ENCODE measurements at regions not wholly inside any gene's neighbourhood (a gene's known extent, or its start where the extent isn't known, plus 50 kb on each side); places are given as distances from the start of the nearest gene placed in this dataset.

GRCh38 chr4:108361886-108362285 is 193.2 kb upstream of the LEF1 start:
- Mint-ChIP-seq H3K4me1 (ENCODE audit: low read depth) (peaks cover 60% of the 10 kb centered on the region), H3K4me3 (no peak overlapping the region), H3K9me3 (ENCODE audit: low read depth) (no peaks in the 10 kb centered on the region), H3K36me3 (no peaks in the 10 kb centered on the region), H3K27ac (no peak overlapping the region), H3K27me3 (no peaks in the 10 kb centered on the region)

DNA sequence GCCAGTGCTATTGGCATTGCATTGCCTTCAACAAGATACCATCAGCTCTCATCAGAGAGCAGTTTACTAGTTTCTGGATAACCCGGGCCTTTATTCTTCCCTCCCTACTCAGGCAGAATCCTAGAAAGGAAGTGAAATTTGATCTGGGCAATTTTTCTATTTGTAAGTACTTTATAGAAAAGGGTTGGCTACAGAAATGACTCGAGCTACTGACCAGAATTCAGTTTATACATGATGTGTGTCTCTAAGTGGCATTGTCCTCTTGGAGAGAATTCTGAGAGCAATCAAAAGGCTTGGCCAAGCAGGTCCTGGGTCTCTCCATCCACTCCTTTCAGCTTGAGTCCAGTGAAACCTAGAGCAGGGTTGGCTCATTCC is 192.7 kb upstream of the LEF1 start:
- Mint-ChIP-seq H3K4me1 (ENCODE audit: low read depth) (peaks cover 64% of the 10 kb centered on the region), H3K27ac (no peak overlapping the region), H3K36me3 (no peaks in the 10 kb centered on the region), H3K4me3 (no peak overlapping the region), H3K27me3 (no peaks in the 10 kb centered on the region), H3K9me3 (ENCODE audit: low read depth) (no peaks in the 10 kb centered on the region)

DNA sequence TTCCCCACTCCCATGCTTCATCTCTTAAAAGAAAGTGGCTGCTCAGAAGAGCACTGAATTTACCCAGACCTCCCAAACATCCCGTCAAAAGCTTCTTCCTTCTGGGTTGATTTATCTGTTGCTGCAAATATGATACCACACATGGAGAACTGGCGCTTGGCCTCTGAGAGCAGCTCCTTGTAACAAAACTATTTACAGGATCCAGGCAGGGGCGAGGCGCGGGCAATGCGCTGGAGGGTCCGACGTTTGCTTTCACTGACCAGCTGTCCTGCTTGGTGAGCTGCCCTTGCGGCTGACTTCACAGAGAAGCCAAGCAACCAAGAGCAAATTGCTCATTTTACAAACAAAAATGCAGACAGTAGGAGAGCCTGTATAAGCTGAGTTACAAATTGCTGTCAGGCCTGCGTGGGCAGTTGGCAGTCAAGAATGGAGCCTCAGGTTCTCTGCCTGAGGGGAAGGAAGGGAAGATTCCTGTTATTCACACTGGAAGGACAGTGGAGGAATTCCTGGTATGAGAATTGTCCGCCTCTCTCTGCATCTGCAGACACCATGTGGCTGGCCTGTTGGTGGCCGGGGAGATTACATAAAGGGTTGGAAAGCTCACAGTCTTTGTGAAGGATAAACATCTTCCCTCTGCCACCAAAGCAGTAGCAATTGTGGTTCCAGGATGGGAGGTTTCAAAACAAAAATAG is 192.2 kb upstream of the LEF1 start:
- peaks cover 67% of the 10 kb centered on the region for H3K4me1 Mint-ChIP-seq (ENCODE audit: low read depth)

GRCh38 chr4:108359986-108360681 is 191.4 kb upstream of the LEF1 start:
- Mint-ChIP-seq H3K27me3 (no peaks in the 10 kb centered on the region), H3K9me3 (ENCODE audit: low read depth) (no peaks in the 10 kb centered on the region), H3K4me3 (peak overlapping the region; percentile 18), H3K4me1 (ENCODE audit: low read depth) (peaks cover 75% of the 10 kb centered on the region), H3K36me3 (no peaks in the 10 kb centered on the region), H3K27ac (peak overlapping the region; percentile 2)

More for the DNA sequence above, 192.2 kb upstream of the LEF1 start:
- Mint-ChIP-seq H3K4me3 (peak overlapping the region; percentile 18), H3K27me3 (no peaks in the 10 kb centered on the region), H3K36me3 (no peaks in the 10 kb centered on the region), H3K9me3 (ENCODE audit: low read depth) (no peaks in the 10 kb centered on the region), H3K27ac (no peak overlapping the region)

GRCh38 chr4:108359130-108359985 is 190.6 kb upstream of the LEF1 start:
- Mint-ChIP-seq H3K9me3 (ENCODE audit: low read depth) (no peaks in the 10 kb centered on the region), H3K4me1 (ENCODE audit: low read depth) (peaks cover 83% of the 10 kb centered on the region), H3K4me3 (peak overlapping the region; percentile 18), H3K27me3 (no peaks in the 10 kb centered on the region), H3K36me3 (no peaks in the 10 kb centered on the region), H3K27ac (peak overlapping the region; percentile 19)

- Mint-ChIP-seq H3K27me3 (no peaks in the 10 kb centered on the region), H3K27ac (peak overlapping the region; percentile 84), H3K36me3 (no peaks in the 10 kb centered on the region), H3K9me3 (ENCODE audit: low read depth) (no peaks in the 10 kb centered on the region), H3K4me1 (ENCODE audit: low read depth) (peaks cover 80% of the 10 kb centered on the region), H3K4me3 (peak overlapping the region; percentile 53)
Measured at GRCh38 chr4:108355902-108356535, 187.3 kb upstream of the LEF1 start.

- Mint-ChIP-seq H3K27me3 (no peaks in the 10 kb centered on the region), H3K9me3 (ENCODE audit: low read depth) (no peaks in the 10 kb centered on the region), H3K36me3 (no peaks in the 10 kb centered on the region), H3K4me3 (peak overlapping the region; percentile 53), H3K27ac (peak overlapping the region; percentile 84), H3K4me1 (ENCODE audit: low read depth) (peaks cover 76% of the 10 kb centered on the region)
Measured at GRCh38 chr4:108355186-108355901, 186.6 kb upstream of the LEF1 start.

GRCh38 chr4:108352664-108353308 is 184.1 kb upstream of the LEF1 start:
- no peaks in the 10 kb centered on the region for H3K9me3 Mint-ChIP-seq (ENCODE audit: low read depth)
- H3K27ac Mint-ChIP-seq: no peak overlapping the region
- H3K27me3 Mint-ChIP-seq: no peaks in the 10 kb centered on the region
- peaks cover 54% of the 10 kb centered on the region for H3K4me1 Mint-ChIP-seq (ENCODE audit: low read depth)
- H3K4me3 Mint-ChIP-seq: no peak overlapping the region
- no peaks in the 10 kb centered on the region for H3K36me3 Mint-ChIP-seq

GRCh38 chr4:108351791-108352190 is 183.1 kb upstream of the LEF1 start:
- no peaks in the 10 kb centered on the region for H3K9me3 Mint-ChIP-seq (ENCODE audit: low read depth)
- H3K27ac Mint-ChIP-seq: no peak overlapping the region
- H3K36me3 Mint-ChIP-seq: no peaks in the 10 kb centered on the region
- no peak overlapping the region for H3K4me3 Mint-ChIP-seq
- peaks cover 51% of the 10 kb centered on the region for H3K4me1 Mint-ChIP-seq (ENCODE audit: low read depth)
- no peaks in the 10 kb centered on the region for H3K27me3 Mint-ChIP-seq

DNA sequence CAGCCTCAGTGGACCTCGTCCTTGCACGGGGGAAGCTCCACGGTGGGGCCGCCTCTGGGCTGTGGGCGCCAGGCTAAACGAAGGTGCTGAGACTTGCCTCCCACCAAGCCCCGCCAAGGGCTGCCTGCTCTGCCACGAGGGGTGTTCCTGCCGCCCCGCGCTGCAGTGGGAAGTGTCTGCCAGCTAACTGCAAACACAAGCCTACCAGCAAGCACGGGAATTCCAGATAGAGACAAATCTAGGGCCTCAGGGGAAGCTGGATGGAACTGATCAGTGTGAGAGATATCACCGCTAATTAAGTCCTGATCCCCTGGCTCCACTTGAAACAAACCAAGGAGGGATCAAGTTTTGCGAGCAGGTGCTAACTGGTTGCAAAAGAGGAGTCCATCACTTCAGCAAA is 181.6 kb upstream of the LEF1 start:
- Mint-ChIP-seq H3K27ac (no peak overlapping the region), H3K27me3 (no peaks in the 10 kb centered on the region), H3K4me3 (no peak overlapping the region), H3K4me1 (ENCODE audit: low read depth) (peaks cover 50% of the 10 kb centered on the region), H3K36me3 (peaks cover 1% of the 10 kb centered on the region), H3K9me3 (ENCODE audit: low read depth) (no peaks in the 10 kb centered on the region)

DNA sequence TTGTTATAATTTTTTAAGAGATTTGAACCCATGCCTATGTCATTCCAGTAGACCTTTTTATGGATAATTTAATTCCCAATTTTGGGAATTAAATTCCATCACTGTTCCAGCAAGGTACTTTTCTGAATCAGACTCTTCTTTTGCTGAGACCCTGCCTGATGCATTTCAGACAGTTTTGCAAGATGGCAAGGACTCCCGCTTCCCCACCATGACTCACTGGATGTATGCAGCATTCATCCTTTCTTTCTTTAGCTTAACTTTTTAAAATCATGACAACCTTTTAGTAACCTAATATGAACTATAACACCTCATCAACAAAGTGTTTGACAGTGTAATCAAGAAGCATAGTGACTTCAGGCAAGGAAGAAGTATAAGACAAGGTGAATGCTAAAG is 178.1 kb upstream of the LEF1 start:
- no peaks in the 10 kb centered on the region for H3K27me3 Mint-ChIP-seq
- no peak overlapping the region for H3K27ac Mint-ChIP-seq
- H3K36me3 Mint-ChIP-seq: peaks cover 3% of the 10 kb centered on the region
- no peak overlapping the region for H3K4me3 Mint-ChIP-seq
- H3K9me3 Mint-ChIP-seq (ENCODE audit: low read depth): no peaks in the 10 kb centered on the region
- peaks cover 49% of the 10 kb centered on the region for H3K4me1 Mint-ChIP-seq (ENCODE audit: low read depth)

DNA sequence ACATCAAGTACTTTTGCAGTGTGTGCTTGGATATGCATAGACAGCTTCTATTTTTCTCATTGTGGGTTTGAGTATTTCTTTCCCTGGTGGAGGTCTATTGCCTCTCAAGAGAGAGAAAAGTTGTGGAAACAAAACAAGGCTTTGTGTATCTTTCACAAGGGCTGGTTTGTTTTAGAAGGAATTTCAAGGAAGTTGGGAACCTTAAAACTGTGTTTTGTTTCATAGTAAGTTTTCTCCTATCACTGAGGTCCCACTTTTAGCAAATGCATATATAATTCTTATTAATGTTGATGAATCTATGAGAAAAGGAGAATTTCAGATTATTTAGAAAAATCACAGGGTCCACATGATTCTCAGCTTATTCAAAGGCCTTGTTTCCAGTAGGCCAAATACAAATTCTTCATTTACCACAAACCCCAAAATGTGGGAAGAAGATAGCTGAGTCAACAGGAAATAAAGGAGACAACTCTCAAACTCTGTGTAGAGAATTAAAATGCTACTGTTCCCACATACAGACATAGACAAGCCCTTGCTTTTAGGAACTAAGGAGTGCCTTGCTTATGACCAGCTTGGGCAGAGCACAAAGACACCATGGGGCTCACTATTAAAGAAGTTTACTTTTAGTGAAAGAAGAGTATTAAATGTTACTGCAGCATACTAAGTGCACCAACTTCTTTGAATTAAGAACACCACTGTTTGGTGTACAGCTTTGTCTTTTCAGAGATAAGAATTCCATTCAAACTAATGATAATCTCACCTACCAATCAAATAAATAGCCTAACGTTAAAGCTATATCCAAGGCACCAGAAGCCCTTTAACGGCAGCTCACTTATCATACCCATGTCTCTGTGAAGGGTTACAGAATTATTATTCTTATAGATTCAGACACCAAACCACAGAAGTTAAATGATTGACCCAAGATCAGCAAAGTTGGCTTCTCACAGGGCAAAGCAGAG is 177.4 kb upstream of the LEF1 start:
- Mint-ChIP-seq H3K4me1 (ENCODE audit: low read depth) (peaks cover 54% of the 10 kb centered on the region), H3K9me3 (ENCODE audit: low read depth) (no peaks in the 10 kb centered on the region), H3K36me3 (peaks cover 3% of the 10 kb centered on the region), H3K27me3 (no peaks in the 10 kb centered on the region), H3K4me3 (no peak overlapping the region), H3K27ac (no peak overlapping the region)

GRCh38 chr4:108342325-108342970 is 173.7 kb upstream of the LEF1 start:
- H3K36me3 Mint-ChIP-seq: peaks cover 3% of the 10 kb centered on the region
- no peaks in the 10 kb centered on the region for H3K9me3 Mint-ChIP-seq (ENCODE audit: low read depth)
- peak overlapping the region; percentile 81 for H3K27ac Mint-ChIP-seq
- peaks cover 65% of the 10 kb centered on the region for H3K4me1 Mint-ChIP-seq (ENCODE audit: low read depth)
- H3K27me3 Mint-ChIP-seq: no peaks in the 10 kb centered on the region
- peak overlapping the region; percentile 51 for H3K4me3 Mint-ChIP-seq

Measured in activated naive CD8-positive, alpha-beta T cell (primary cell).